Right cardiac atrium (tissue), 5 donors: ENCODE measurements at regions not wholly inside any gene's neighbourhood (a gene's known extent, or its start where the extent isn't known, plus 50 kb on each side); places are given as distances from the start of the nearest gene placed in this dataset.

ENCODE experiments used
- ATAC-seq, 2 donors: fragments of 200-7000 bp; cut with Tn5 transposase; one replicate each; pipeline versions ENCODE4 v1.8.0 to v1.9.1; 2020; ENCODE audit warnings: moderate library complexity in 2 of 2, mild to moderate bottlenecking in 1 of 2
- DNase-seq, 3 donors: peaks; one replicate each; pipeline ENCODE4 v3.0.0-alpha.2; 2020
- H3K27ac ChIP-seq: one replicate; pipeline ENCODE4 v1.5.1; 2013; ENCODE audit warnings: mild to moderate bottlenecking, low read length, control low read depth, moderate library complexity
- H3K27me3 ChIP-seq: one replicate; pipeline ENCODE4 v1.6.1; 2013; ENCODE audit not compliant: control insufficient read depth, insufficient read depth
- H3K4me1 ChIP-seq: one replicate; pipeline ENCODE4 v1.6.1; 2013; ENCODE audit warnings: low read length; ENCODE audit not compliant: control insufficient read depth, insufficient read depth
- H3K4me3 ChIP-seq: one replicate; pipeline ENCODE4 v1.5.1; 2013; ENCODE audit warnings: low read length, control low read depth
- H3K9me3 ChIP-seq: one replicate; pipeline ENCODE4 v1.6.1; 2013; ENCODE audit warnings: low read length; ENCODE audit not compliant: control insufficient read depth
- WGBS: extraction: QIAGEN DNeasy Blood & Tissue Kit; methylation state at CpG from one replicate; pipeline ENCODE4 v1.1.7; 2013; 5-methylcytosine and 5-hydroxymethylcytosine counted together
- intact Hi-C, 4 donors: fragments of 100-400 bp; cut with DNase I; formaldehyde crosslinking; loops; one replicate each; pipeline versions ENCODE4 v1.11.0 to v1.14.0; 2022 to 2023
- donor health status: healthy with polysubstance abuse.
- donor health status: DM: no; HTN: yes; CAD: no.
- donor health status: DM: no; HTN: no; CAD: no.
- donor health status: DM: no; HTN: yes; CAD: no; lungs with severe emphysema.
- donor health status: DM: yes; HTN: yes; CAD: no.

- intact Hi-C loops: loop anchor here in 1 of 4 donors (10.0 kb wide), 1 partner anchor 140 kb away; no protein-coding TSS in a partner anchor
- ATAC-seq (peak; percentile 91 to 92), DNase-seq (peak; percentile 55 to 82 (median 65))
- Histone ChIP-seq H3K9me3 (no peaks in the 10 kb centered on the region), H3K27ac (peak overlapping the region; percentile 3), H3K4me1 (no peaks in the 10 kb centered on the region), H3K27me3 (no peaks in the 10 kb centered on the region), H3K4me3 (peak overlapping the region; percentile 76)
- WGBS: 3% methylated on average over 25 of the region's 25 CpGs
Observed at GRCh38 chr6:137415127-137415833, 78.9 kb downstream of the OLIG3 start.

DNA sequence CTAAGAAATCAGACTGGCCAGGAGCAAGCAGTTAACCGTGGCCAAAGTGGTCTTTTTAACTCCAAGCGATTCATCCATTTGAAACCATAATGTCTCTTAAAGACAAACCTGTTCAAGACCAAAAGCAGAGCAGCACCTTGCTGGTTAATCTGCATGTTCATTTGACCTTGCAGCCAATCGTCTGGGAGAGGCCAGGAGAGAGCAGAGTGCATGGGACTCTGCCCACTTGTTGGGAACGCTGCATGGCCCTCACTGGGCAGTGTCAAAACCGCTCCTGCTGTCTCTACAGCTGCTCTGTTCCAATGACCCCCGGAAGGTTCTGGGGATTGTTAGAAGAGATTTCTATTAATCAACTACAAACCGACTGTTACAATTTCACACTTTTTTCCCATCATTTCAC lies 79.6 kb downstream of the OLIG3 start:
- ATAC-seq: no peak

GRCh38 chr6:137413482-137413881 lies 80.7 kb downstream of the OLIG3 start:
- 60% methylated on average over 3 of the region's 3 CpGs for WGBS
- H3K9me3 ChIP-seq: no peaks in the 10 kb centered on the region
- DNase-seq (no peak), ATAC-seq (no peak)
- no peaks in the 10 kb centered on the region for H3K4me1 ChIP-seq
- no peak overlapping the region for H3K4me3 ChIP-seq
- intact Hi-C loops: loop anchor here in 1 of 4 donors (10.0 kb wide), 1 partner anchor 139 kb away; no protein-coding TSS in a partner anchor
- H3K27me3 ChIP-seq: no peaks in the 10 kb centered on the region
- no peak overlapping the region for H3K27ac ChIP-seq

More for the DNA sequence above, 79.6 kb downstream of the OLIG3 start:
- no peak for DNase-seq
- WGBS: 57% methylated on average over 7 of the region's 7 CpGs
- no peaks in the 10 kb centered on the region for H3K4me1 ChIP-seq
- H3K9me3 ChIP-seq: no peaks in the 10 kb centered on the region
- intact Hi-C loops: loop anchor here in 1 of 4 donors (10.0 kb wide), 1 partner anchor 140 kb away; no protein-coding TSS in a partner anchor
- no peak overlapping the region for H3K27ac ChIP-seq
- H3K27me3 ChIP-seq: no peaks in the 10 kb centered on the region
- H3K4me3 ChIP-seq: peak overlapping the region; percentile 76

DNA sequence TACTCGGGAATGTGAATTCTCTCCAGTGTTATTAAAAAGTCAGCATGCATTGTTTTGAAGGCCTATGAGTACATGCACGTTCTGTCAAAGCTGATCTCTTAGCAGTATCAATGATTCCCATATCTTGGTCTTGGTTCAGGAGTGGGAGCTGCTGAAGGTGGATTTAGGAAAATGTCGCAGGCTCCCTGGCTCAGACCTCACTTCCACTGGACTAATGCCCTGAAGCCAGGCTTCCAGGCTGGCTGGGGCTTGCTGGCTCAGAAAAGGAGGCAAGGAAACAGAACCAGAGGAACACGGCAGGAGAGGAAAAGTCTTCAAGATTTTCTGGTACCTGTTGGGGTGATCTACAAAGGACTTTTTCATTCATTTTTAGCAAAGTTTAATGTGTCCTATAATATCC lies 81.6 kb downstream of the OLIG3 start:
- Histone ChIP-seq H3K27ac (no peak overlapping the region), H3K9me3 (no peaks in the 10 kb centered on the region), H3K4me3 (no peak overlapping the region), H3K4me1 (no peaks in the 10 kb centered on the region), H3K27me3 (no peaks in the 10 kb centered on the region)
- intact Hi-C loops: loop anchor here in 1 of 4 donors (10.0 kb wide), 1 partner anchor 138 kb away; no protein-coding TSS in a partner anchor
- DNase-seq (no peak), ATAC-seq (no peak)
- WGBS: 52% methylated on average over 4 of the region's 4 CpGs

DNA sequence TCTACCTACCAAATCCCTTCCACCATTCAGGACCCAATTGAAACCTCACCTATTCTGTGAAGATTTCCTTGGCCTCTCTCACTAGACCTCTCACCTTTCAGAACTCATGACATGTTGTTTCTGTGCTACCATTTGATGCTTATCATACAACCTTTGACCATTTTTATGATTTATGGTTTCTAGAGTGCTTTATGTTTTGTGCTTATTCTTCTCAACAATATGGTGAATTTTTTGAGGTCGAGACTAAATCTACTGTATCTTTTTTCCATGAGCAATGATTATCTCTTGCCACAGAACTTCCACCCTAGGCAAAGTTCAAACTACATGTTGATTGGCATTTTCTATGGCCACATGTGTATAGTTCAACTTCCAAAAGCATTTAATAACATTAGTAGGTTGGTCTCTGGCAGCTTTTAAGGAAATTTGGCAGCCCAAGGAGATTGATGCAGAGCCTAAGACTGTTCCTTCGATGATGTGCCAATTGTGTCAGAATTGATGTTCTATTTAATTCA lies 84.9 kb downstream of the OLIG3 start:
- H3K4me1 ChIP-seq: no peaks in the 10 kb centered on the region
- no peak overlapping the region for H3K27ac ChIP-seq
- H3K4me3 ChIP-seq: no peak overlapping the region
- ATAC-seq: no peak
- 69% methylated on average over 2 of the region's 2 CpGs for WGBS
- DNase-seq: no peak
- intact Hi-C loops: no loop called here
- H3K9me3 ChIP-seq: no peaks in the 10 kb centered on the region
- H3K27me3 ChIP-seq: no peaks in the 10 kb centered on the region

GRCh38 chr6:137407816-137408215 lies 86.4 kb downstream of the OLIG3 start:
- 88% methylated on average over 1 of the region's 1 CpG for WGBS
- Histone ChIP-seq H3K4me3 (no peak overlapping the region), H3K4me1 (no peaks in the 10 kb centered on the region), H3K9me3 (no peaks in the 10 kb centered on the region), H3K27ac (no peak overlapping the region), H3K27me3 (no peaks in the 10 kb centered on the region)
- intact Hi-C loops: no loop called here
- DNase-seq (no peak), ATAC-seq (no peak)

DNA sequence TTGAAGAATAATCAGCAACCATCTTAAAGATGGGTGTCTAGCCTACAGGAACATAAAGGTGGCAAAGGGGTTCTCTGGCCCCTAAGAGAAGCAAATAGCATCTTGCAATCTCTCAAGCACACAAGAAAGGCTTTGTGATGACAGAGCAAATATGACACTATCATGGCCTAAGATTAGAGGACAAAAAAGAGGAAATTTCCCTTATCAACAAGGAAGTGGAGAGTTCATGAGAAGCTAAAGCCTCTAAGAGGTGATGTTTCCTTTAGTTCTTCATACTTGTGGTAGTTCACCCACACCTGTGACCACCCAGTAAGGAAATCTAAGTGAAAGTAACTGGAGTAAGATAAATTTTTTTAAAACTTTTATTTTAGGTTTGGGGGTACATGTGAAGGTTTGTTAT lies 88.4 kb downstream of the OLIG3 start:
- Histone ChIP-seq H3K27me3 (no peaks in the 10 kb centered on the region), H3K4me3 (no peak overlapping the region), H3K27ac (no peak overlapping the region), H3K9me3 (no peaks in the 10 kb centered on the region), H3K4me1 (no peaks in the 10 kb centered on the region)
- ATAC-seq (no peak), DNase-seq (no peak)
- intact Hi-C loops: no loop called here

GRCh38 chr6:137403855-137404254 lies 90.3 kb downstream of the OLIG3 start:
- Histone ChIP-seq H3K9me3 (no peaks in the 10 kb centered on the region), H3K4me3 (no peak overlapping the region), H3K4me1 (no peaks in the 10 kb centered on the region), H3K27ac (no peak overlapping the region), H3K27me3 (no peaks in the 10 kb centered on the region)
- ATAC-seq (no peak), DNase-seq (no peak)
- intact Hi-C loops: no loop called here
- WGBS: 88% methylated on average over 2 of the region's 2 CpGs

- no peaks in the 10 kb centered on the region for H3K4me1 ChIP-seq
- H3K4me3 ChIP-seq: no peak overlapping the region
- no peaks in the 10 kb centered on the region for H3K27me3 ChIP-seq
- no peak for DNase-seq
- WGBS: 91% methylated on average over 6 of the region's 6 CpGs
- no peak for ATAC-seq
- no peak overlapping the region for H3K27ac ChIP-seq
- intact Hi-C loops: no loop called here
- H3K9me3 ChIP-seq: no peaks in the 10 kb centered on the region
Observed at GRCh38 chr6:137403443-137403842, 90.8 kb downstream of the OLIG3 start.

- no peak overlapping the region for H3K27ac ChIP-seq
- no peak for ATAC-seq
- H3K27me3 ChIP-seq: no peaks in the 10 kb centered on the region
- H3K9me3 ChIP-seq: no peaks in the 10 kb centered on the region
- 75% methylated on average over 2 of the region's 2 CpGs for WGBS
- intact Hi-C loops: no loop called here
- no peaks in the 10 kb centered on the region for H3K4me1 ChIP-seq
- DNase-seq: no peak
- H3K4me3 ChIP-seq: no peak overlapping the region
Observed at GRCh38 chr6:137402143-137402680, 92.0 kb downstream of the OLIG3 start.

DNA sequence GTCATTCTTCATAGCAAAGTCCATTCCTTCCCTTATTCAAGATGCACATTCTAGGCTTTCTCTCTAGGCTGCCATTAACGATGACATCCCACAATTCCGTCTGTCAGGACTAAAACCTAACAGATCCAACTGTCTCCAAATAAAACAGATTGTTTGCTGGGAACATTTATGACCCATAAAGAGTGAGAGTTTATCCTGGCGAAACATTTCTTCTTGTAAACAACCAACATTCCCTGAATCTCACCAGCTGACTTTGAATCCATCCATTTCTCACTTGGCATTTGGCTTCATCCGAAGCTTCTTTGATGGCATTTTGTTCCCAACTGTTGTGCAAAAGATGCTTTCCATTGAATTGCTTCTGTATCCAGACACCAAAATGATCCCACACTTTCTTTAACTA lies 93.1 kb downstream of the OLIG3 start:
- no peaks in the 10 kb centered on the region for H3K4me1 ChIP-seq
- H3K27me3 ChIP-seq: no peaks in the 10 kb centered on the region
- DNase-seq (no peak), ATAC-seq (no peak)
- no peaks in the 10 kb centered on the region for H3K9me3 ChIP-seq
- 90% methylated on average over 4 of the region's 4 CpGs for WGBS
- H3K4me3 ChIP-seq: no peak overlapping the region
- intact Hi-C loops: no loop called here
- no peak overlapping the region for H3K27ac ChIP-seq
